ENCODE measurements at regions not wholly inside any gene's neighbourhood (a gene's known extent, or its start where the extent isn't known, plus 50 kb on each side); places are given as distances from the start of the nearest gene placed in this dataset.
"Not testable (repeated sequence)": the region's sequence is repeated elsewhere in the genome, so short reads cannot be mapped to it uniquely, and the experiment has no call there.

DNA sequence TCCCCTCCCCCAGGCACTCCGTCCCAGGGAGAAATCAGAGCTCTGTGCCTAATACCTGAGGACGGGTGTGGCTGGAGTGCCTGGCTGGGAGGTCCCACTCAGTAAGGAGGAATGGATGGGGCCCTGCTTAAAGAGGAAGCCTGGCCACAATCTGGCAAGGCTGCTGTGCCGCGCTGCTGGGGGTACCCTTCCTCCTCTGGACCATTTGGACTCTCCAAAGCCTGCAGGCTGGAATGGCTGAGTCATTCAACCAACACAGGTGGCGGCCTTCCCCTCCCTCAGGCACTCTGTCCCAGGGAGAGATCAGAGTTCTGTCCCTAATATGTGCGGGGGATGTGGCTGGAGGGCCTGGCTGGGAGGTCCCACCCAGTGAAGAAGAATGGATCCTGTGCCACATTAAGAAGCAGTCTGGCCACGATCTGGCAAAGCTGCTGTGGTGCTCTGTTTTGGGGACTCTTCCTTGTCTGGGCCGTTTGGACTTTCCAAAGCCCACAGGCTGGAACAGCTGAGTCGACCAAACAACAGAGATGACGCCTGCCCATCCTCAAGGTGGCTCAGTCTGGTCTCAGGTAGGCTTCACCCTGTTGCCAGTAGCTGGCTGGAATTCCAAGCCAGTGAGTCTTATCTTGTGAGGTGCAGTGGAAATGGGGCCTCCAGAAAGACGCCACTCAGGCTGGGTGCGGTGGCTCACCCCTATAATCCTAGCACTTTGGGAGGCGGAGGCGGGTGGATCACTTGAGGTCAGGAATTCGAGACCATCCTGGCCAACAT is 127.3 kb upstream of the HUWE1 start:
- no peak for DNase-seq (ENCODE audit: insufficient read length, low spot score)
- TF ChIP-seq, protein P1, sequence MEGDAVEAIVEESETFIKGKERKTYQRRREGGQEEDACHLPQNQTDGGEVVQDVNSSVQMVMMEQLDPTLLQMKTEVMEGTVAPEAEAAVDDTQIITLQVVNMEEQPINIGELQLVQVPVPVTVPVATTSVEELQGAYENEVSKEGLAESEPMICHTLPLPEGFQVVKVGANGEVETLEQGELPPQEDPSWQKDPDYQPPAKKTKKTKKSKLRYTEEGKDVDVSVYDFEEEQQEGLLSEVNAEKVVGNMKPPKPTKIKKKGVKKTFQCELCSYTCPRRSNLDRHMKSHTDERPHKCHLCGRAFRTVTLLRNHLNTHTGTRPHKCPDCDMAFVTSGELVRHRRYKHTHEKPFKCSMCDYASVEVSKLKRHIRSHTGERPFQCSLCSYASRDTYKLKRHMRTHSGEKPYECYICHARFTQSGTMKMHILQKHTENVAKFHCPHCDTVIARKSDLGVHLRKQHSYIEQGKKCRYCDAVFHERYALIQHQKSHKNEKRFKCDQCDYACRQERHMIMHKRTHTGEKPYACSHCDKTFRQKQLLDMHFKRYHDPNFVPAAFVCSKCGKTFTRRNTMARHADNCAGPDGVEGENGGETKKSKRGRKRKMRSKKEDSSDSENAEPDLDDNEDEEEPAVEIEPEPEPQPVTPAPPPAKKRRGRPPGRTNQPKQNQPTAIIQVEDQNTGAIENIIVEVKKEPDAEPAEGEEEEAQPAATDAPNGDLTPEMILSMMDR (IDR thresholded peaks at IDR 0.05; ENCODE audit: insufficient read depth, missing control alignments) = no peak
- no peak for FAIRE-seq

- no peak for FAIRE-seq
- TF ChIP-seq, protein P1 (IDR thresholded peaks at IDR 0.05; ENCODE audit: insufficient read depth, missing control alignments) = no peak
- no peak for DNase-seq (ENCODE audit: insufficient read length, low spot score)
Observed at GRCh38 chrX:53798281-53798680, 111.8 kb upstream of the HUWE1 start.

DNA sequence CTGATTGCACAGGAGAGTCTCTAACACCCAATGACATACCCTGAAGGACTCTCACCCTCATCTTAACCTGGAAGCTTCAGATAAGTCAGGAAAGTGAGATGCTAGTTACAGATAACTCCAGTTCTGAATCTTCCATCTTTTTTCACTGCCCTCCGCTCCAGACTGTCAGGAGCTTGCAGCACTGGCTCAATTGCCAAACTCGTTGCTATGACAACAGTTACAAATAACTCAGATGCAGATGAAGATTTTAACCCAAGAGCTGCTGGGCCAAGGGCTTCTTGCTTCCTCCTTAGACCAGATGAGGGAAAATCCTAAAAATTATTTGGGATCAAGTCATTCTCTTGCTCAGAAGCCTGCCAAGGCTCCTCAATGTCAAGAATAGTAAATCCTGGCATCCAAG is 109.1 kb upstream of the HUWE1 start:
- DNase-seq (ENCODE audit: insufficient read length, low spot score) (no peak), FAIRE-seq (no peak)
- TF ChIP-seq, protein P1 (IDR thresholded peaks at IDR 0.05; ENCODE audit: insufficient read depth, missing control alignments) = no peak

DNA sequence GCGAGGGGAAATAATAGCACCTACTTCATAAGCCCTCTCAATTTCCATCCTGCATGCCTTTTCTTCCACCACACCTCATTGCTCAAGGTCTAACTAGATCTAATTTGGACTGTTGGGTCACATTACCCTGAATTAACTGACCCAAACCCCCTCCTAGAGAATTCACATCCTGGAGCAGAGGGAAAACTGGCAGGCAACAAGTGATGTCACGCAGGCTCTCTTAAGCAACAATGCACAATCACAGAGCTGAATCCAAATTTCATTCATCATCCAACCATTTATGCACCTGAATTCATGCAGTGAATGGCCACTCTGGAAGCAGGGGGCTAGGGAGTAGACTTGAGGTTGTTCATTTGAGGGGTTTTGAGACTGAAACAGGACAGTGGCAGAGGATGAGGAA is 107.7 kb upstream of the HUWE1 start:
- DNase-seq (ENCODE audit: insufficient read length, low spot score) (no peak), FAIRE-seq (no peak)
- TF ChIP-seq, protein P1 (IDR thresholded peaks at IDR 0.05; ENCODE audit: insufficient read depth, missing control alignments) = no peak

DNA sequence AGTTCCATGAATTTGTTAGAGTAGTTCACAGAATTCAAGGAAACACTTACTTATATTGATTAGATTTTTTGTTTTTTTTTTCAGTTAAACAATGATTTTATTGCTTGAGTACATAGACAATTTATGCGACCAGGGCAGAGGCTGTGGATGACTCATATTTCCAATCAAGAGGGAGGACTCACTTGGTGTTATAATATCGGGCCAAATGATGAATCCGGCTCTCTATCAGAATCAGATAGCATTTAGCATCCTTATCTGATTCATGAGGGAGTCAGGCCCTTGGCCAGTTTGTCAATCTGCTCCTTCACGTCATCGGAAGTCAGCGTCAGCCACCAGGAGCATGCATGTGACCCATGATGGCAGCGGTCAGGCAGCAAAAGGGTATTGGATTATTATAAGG is 82.3 kb upstream of the HUWE1 start:
- TF ChIP-seq, protein P1 (IDR thresholded peaks at IDR 0.05; ENCODE audit: insufficient read depth, missing control alignments) = no peak
- DNase-seq (ENCODE audit: insufficient read length, low spot score) (no peak), FAIRE-seq (no peak)

- DNase-seq (ENCODE audit: insufficient read length, low spot score) = no peak
Observed at GRCh38 chrX:53768451-53768850, 81.9 kb upstream of the HUWE1 start.

GRCh38 chrX:53767544-53767943 is 81.0 kb upstream of the HUWE1 start:
- TF ChIP-seq, protein P1 (IDR thresholded peaks at IDR 0.05; ENCODE audit: insufficient read depth, missing control alignments) = no peak
- DNase-seq (ENCODE audit: insufficient read length, low spot score) = no peak
- no peak for FAIRE-seq

More at GRCh38 chrX:53768451-53768850, 81.9 kb upstream of the HUWE1 start:
- FAIRE-seq = no peak
- TF ChIP-seq, protein P1 (IDR thresholded peaks at IDR 0.05; ENCODE audit: insufficient read depth, missing control alignments) = no peak

DNA sequence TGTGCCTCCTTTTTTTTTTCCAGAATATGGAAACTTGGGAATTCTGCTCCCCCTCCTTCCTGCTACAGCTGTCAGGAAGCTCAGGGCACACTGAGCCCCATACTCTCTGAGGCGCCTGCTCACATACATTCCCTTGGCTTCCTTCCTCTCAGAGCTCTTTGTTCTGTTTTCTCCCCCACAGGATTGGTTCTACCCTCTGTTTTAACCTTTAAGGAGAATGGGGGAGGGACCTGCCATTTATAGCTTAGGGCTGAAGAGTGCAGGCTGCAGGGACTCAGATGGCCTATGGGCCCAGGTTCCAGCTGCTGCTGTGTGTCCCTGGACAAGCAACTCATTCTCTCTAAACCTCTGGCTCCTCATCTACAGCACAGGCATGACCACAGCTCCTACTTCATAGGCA is 70.7 kb upstream of the HUWE1 start:
- DNase-seq (ENCODE audit: insufficient read length, low spot score); FAIRE-seq: not testable (repeated sequence)
